ENCODE measurements at regions not wholly inside any gene's neighbourhood (a gene's known extent, or its start where the extent isn't known, plus 50 kb on each side); places are given as distances from the start of the nearest gene placed in this dataset.

- TF ChIP-seq NFRKB (IDR thresholded peaks at IDR 0.05) = no peak
- no peak for TF ChIP-seq ZNF384 (IDR thresholded peaks at IDR 0.05)
- ChIA-PET POLR2A (no interaction called here), CTCF (interaction anchor here (0.6 kb wide), 1 partner anchor 158 kb away, joined by 3 read pairs; no protein-coding TSS in a partner anchor)
- DNase-seq (ENCODE audit: extremely low spot score) = no peak
These were observed 1848.6 kb upstream of the CELF4 start for GRCh38 chr18:39414009-39414700.

DNA sequence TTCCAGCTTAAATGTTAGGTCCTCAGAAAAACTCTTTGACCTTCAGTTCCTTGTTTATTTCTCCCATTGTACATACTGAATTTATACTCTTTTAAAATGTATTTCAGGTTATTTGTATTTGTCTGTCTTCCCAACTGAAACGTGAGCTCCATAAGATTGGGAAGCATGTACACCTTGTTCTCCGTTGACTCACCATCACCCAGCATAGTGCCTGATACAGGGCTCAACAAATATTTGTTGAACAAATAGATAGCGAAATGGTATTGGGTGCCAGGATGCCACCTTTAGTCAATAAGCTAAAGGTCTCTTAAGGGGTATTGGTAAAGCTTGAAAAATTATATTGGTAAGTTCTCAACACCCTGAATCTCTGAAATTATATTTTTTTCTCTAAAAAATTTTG, 1841.3 kb upstream of the CELF4 start:
- no peak for DNase-seq (ENCODE audit: extremely low spot score)
- ChIA-PET CTCF (no interaction called here), POLR2A (no interaction called here)
- TF ChIP-seq ZNF384 (IDR thresholded peaks at IDR 0.05) (no peak), L3MBTL2 (conservative IDR thresholded peaks at IDR 0.05) (no peak), CTBP1 (IDR thresholded peaks at IDR 0.05; ENCODE audit: borderline replicate concordance) (no peak), FOXA1 (IDR thresholded peaks at IDR 0.05) (no peak), HDGF (IDR thresholded peaks at IDR 0.05; ENCODE audit: borderline replicate concordance) (no peak), BHLHE40 (IDR thresholded peaks at IDR 0.05; ENCODE audit: borderline replicate concordance) (no peak), ELF4 (IDR thresholded peaks at IDR 0.05) (no peak), SUZ12 (IDR thresholded peaks at IDR 0.05) (no peak), LEF1 (IDR thresholded peaks at IDR 0.05; ENCODE audit: borderline replicate concordance) (no peak), ARNT (IDR thresholded peaks at IDR 0.05) (no peak), SP1 (IDR thresholded peaks at IDR 0.05) (no peak), FOXK2 (IDR thresholded peaks at IDR 0.05) (no peak), TARDBP (IDR thresholded peaks at IDR 0.05) (no peak), FOXM1 (IDR thresholded peaks at IDR 0.05; ENCODE audit: borderline replicate concordance) (no peak), NFRKB (IDR thresholded peaks at IDR 0.05) (no peak)
- TF ChIP-seq, protein P1, sequence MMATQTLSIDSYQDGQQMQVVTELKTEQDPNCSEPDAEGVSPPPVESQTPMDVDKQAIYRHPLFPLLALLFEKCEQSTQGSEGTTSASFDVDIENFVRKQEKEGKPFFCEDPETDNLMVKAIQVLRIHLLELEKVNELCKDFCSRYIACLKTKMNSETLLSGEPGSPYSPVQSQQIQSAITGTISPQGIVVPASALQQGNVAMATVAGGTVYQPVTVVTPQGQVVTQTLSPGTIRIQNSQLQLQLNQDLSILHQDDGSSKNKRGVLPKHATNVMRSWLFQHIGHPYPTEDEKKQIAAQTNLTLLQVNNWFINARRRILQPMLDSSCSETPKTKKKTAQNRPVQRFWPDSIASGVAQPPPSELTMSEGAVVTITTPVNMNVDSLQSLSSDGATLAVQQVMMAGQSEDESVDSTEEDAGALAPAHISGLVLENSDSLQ (IDR thresholded peaks at IDR 0.05) = no peak

DNA sequence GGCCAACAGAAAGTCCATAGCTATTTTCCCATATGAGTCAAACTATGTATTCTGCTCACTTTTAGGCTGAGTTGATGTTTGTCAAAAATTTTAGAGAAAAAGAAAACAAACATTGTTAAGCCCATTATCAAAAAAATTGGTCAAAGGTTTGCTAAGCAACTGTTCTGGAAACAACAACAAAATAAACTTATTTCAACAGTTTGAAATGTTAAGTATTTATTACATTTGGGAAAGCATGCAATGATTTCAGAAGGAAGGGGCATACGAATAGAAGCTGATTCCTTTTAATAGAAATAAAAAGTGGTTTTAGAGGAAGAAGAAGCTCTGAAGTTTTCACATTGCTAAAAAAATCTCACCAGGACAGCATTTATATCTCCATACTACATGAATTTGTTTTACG, 1837.5 kb upstream of the CELF4 start:
- CTCF ChIA-PET = no interaction called here
- POLR2A ChIA-PET = no interaction called here
- DNase-seq (ENCODE audit: extremely low spot score) = no peak
- TF ChIP-seq ARNT (IDR thresholded peaks at IDR 0.05) = no peak
- TF ChIP-seq, protein P1 (IDR thresholded peaks at IDR 0.05) = no peak
- no peak for TF ChIP-seq ZNF384 (IDR thresholded peaks at IDR 0.05)
- TF ChIP-seq FOXK2 (IDR thresholded peaks at IDR 0.05) = no peak

- ChIA-PET POLR2A (no interaction called here), CTCF (no interaction called here)
- no peak for DNase-seq (ENCODE audit: extremely low spot score)
- TF ChIP-seq ARNT (IDR thresholded peaks at IDR 0.05) (no peak), FOXA1 (IDR thresholded peaks at IDR 0.05) (no peak), SUZ12 (IDR thresholded peaks at IDR 0.05) (no peak), L3MBTL2 (conservative IDR thresholded peaks at IDR 0.05) (no peak), FOXK2 (IDR thresholded peaks at IDR 0.05) (no peak), ZNF384 (IDR thresholded peaks at IDR 0.05) (no peak), BHLHE40 (IDR thresholded peaks at IDR 0.05; ENCODE audit: borderline replicate concordance) (no peak), FOXM1 (IDR thresholded peaks at IDR 0.05; ENCODE audit: borderline replicate concordance) (no peak), LEF1 (IDR thresholded peaks at IDR 0.05; ENCODE audit: borderline replicate concordance) (no peak), SP1 (IDR thresholded peaks at IDR 0.05) (no peak), TARDBP (IDR thresholded peaks at IDR 0.05) (no peak), NFRKB (IDR thresholded peaks at IDR 0.05) (no peak), ELF4 (IDR thresholded peaks at IDR 0.05) (no peak), CTBP1 (IDR thresholded peaks at IDR 0.05; ENCODE audit: borderline replicate concordance) (no peak)
- TF ChIP-seq, protein P1 (IDR thresholded peaks at IDR 0.05) = no peak
These were observed 1834.1 kb upstream of the CELF4 start for GRCh38 chr18:39399662-39400061.

DNA sequence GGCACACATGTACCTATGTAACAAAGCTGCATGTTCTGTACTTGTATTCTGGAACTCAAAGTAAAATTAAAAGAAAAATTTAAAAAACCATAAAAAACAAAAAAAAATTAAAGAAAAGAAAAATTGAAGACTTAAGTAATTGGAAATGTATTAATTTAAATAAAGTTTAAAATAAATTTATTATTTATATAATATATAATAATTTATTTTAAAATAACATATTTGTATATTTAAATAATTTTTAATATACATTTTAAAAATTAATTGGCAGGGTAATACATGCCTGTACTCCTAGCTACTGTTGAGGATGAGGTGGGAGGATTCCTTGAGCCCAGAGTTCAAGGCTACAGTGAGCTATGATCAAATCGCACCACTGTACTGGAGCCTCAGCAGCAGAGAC, 1830.6 kb upstream of the CELF4 start:
- no peak for DNase-seq (ENCODE audit: extremely low spot score)
- TF ChIP-seq FOXK2 (IDR thresholded peaks at IDR 0.05) = no peak
- TF ChIP-seq, protein P1 (IDR thresholded peaks at IDR 0.05) = no peak
- no peak for TF ChIP-seq ARNT (IDR thresholded peaks at IDR 0.05)
- no peak for TF ChIP-seq SUZ12 (IDR thresholded peaks at IDR 0.05)
- no peak for TF ChIP-seq TARDBP (IDR thresholded peaks at IDR 0.05)
- no peak for TF ChIP-seq LEF1 (IDR thresholded peaks at IDR 0.05; ENCODE audit: borderline replicate concordance)
- no peak for TF ChIP-seq NFRKB (IDR thresholded peaks at IDR 0.05)
- no peak for TF ChIP-seq ZNF384 (IDR thresholded peaks at IDR 0.05)
- TF ChIP-seq L3MBTL2 (conservative IDR thresholded peaks at IDR 0.05) = no peak
- no peak for TF ChIP-seq CTBP1 (IDR thresholded peaks at IDR 0.05; ENCODE audit: borderline replicate concordance)
- TF ChIP-seq HDGF (IDR thresholded peaks at IDR 0.05; ENCODE audit: borderline replicate concordance) = no peak
- no peak for TF ChIP-seq FOXM1 (IDR thresholded peaks at IDR 0.05; ENCODE audit: borderline replicate concordance)
- no peak for TF ChIP-seq BHLHE40 (IDR thresholded peaks at IDR 0.05; ENCODE audit: borderline replicate concordance)
- no peak for TF ChIP-seq FOXA1 (IDR thresholded peaks at IDR 0.05)
- TF ChIP-seq SP1 (IDR thresholded peaks at IDR 0.05) = no peak
- TF ChIP-seq ELF4 (IDR thresholded peaks at IDR 0.05) = no peak
- POLR2A ChIA-PET = no interaction called here

DNA sequence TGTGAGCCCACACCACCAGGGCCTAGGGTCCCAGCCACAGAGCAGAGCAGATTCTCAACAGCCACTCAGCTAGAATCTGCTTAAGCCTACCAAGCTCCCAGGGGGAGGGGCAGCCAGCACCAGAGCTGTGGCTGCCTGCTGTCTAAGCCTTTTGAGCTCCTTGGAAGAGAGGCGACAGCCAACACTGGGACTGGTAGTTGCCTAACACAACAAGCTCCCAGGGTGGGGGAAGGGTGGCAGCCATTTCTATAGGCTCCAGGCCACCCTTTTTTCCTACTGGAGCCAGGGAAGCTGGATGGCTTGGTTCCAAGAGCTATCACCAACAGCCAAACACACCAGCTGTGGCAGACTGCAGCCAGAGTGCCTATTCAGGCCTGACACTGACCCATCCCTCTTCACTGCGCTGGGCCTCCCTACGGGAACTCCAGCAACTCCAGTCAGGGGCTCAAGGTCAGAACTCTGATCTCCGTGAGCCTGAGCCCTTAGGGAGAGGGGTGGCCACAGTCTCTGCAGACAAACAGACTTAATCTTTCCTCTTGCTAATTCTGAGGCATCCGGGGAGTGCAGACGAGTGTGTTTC, 1824.3 kb upstream of the CELF4 start:
- TF ChIP-seq SUZ12 (IDR thresholded peaks at IDR 0.05) (no peak), FOXK2 (IDR thresholded peaks at IDR 0.05) (no peak), HDGF (IDR thresholded peaks at IDR 0.05; ENCODE audit: borderline replicate concordance) (no peak), TARDBP (IDR thresholded peaks at IDR 0.05) (no peak), FOXA1 (IDR thresholded peaks at IDR 0.05) (no peak), ARNT (IDR thresholded peaks at IDR 0.05) (no peak), CTBP1 (IDR thresholded peaks at IDR 0.05; ENCODE audit: borderline replicate concordance) (no peak), SP1 (IDR thresholded peaks at IDR 0.05) (no peak), FOXM1 (IDR thresholded peaks at IDR 0.05; ENCODE audit: borderline replicate concordance) (no peak), ELF4 (IDR thresholded peaks at IDR 0.05) (no peak), BHLHE40 (IDR thresholded peaks at IDR 0.05; ENCODE audit: borderline replicate concordance) (no peak), NFRKB (IDR thresholded peaks at IDR 0.05) (no peak), LEF1 (IDR thresholded peaks at IDR 0.05; ENCODE audit: borderline replicate concordance) (no peak), ZNF384 (IDR thresholded peaks at IDR 0.05) (no peak), L3MBTL2 (conservative IDR thresholded peaks at IDR 0.05) (no peak)
- TF ChIP-seq, protein P1 (IDR thresholded peaks at IDR 0.05) = no peak
- DNase-seq (ENCODE audit: extremely low spot score) = no peak
- CTCF ChIA-PET = no interaction called here
- POLR2A ChIA-PET = no interaction called here

More for the DNA sequence above, 1830.6 kb upstream of the CELF4 start:
- CTCF ChIA-PET = no interaction called here

Data from HEK293T (cell line).